Hepatocyte (in vitro differentiated cells): ENCODE measurements at regions not wholly inside any gene's neighbourhood (a gene's known extent, or its start where the extent isn't known, plus 50 kb on each side); places are given as distances from the start of the nearest gene placed in this dataset.

ENCODE experiments used
- DNase-seq: peaks from one replicate; pipeline ENCODE4 v3.0.0-alpha.2; 2016; ENCODE audit warnings: low spot score
- H2AFZ ChIP-seq: fragments of 200-600 bp; sonication (generic); 2 replicates; pipeline ENCODE4 v1.6.0; 2016; ENCODE audit warnings: antibody characterized with exemption, mild to moderate bottlenecking
- H3K27ac ChIP-seq: fragments of 200-600 bp; sonication (generic); 2 replicates; pipeline ENCODE4 v1.5.1; 2016; ENCODE audit warnings: mild to moderate bottlenecking
- H3K27me3 ChIP-seq: fragments of 200-600 bp; sonication (generic); 2 replicates; pipeline ENCODE4 v1.6.1; 2016
- H3K36me3 ChIP-seq: fragments of 200-600 bp; sonication (generic); replicated peaks from 2 replicates; pipeline ENCODE4 v1.5.1; 2016; ENCODE audit warnings: low read depth; ENCODE audit not compliant: insufficient read depth
- H3K4me1 ChIP-seq: fragments of 200-600 bp; sonication (generic); 2 replicates; pipeline ENCODE4 v1.5.1; 2016; ENCODE audit warnings: mild to moderate bottlenecking, moderate library complexity; ENCODE audit not compliant: insufficient read depth
- H3K4me2 ChIP-seq: fragments of 200-600 bp; sonication (generic); 2 replicates; pipeline ENCODE4 v1.6.0; 2016
- H3K4me3 ChIP-seq: fragments of 200-600 bp; sonication (generic); 2 replicates; pipeline ENCODE4 v1.5.1; 2016; ENCODE audit warnings: mild to moderate bottlenecking
- H3K79me2 ChIP-seq: fragments of 200-600 bp; sonication (generic); 2 replicates; pipeline ENCODE4 v1.6.0; 2017; ENCODE audit warnings: mild to moderate bottlenecking
- H3K9me2 ChIP-seq: fragments of 200-600 bp; sonication (generic); replicated peaks from 2 replicates; pipeline ENCODE4 v1.6.0; 2017; ENCODE audit warnings: mild to moderate bottlenecking; ENCODE audit not compliant: insufficient read depth
- H3K9me3 ChIP-seq: fragments of 200-600 bp; sonication (generic); 2 replicates; pipeline ENCODE4 v1.5.1; 2016; ENCODE audit warnings: low read depth, mild to moderate bottlenecking
- H4K20me1 ChIP-seq: fragments of 200-600 bp; sonication (generic); 2 replicates; pipeline ENCODE4 v1.6.0; 2016; ENCODE audit warnings: mild to moderate bottlenecking; ENCODE audit not compliant: insufficient read depth, poor library complexity, severe bottlenecking
- EZH2 ChIP-seq: fragments of 200-600 bp; sonication (generic); IDR thresholded peaks from 2 replicates; pipeline ENCODE4 v1.6.1; 2016; ENCODE audit warnings: antibody characterized with exemption, mild to moderate bottlenecking, borderline replicate concordance
- EZH2phosphoT487 ChIP-seq: fragments of 200-600 bp; sonication (generic); IDR thresholded peaks from one replicate; pipeline ENCODE4 v1.6.1; 2018; ENCODE audit warnings: antibody characterized with exemption, mild to moderate bottlenecking, low read depth, moderate library complexity; ENCODE audit not compliant: unreplicated experiment, severe bottlenecking
- WGBS: methylation state at CpG from one replicate; pipeline ENCODE4 v1.1.6; 2016; ENCODE audit warnings: low lambda C conversion rate; ENCODE audit errors: missing lambda C conversion rate; 5-methylcytosine and 5-hydroxymethylcytosine counted together
- TF ChIP-seq, protein P1 (sequence below): fragments of 200-600 bp; sonication (generic); IDR thresholded peaks from 2 replicates; pipeline ENCODE4 v1.5.1; 2016; ENCODE audit warnings: antibody characterized with exemption, mild to moderate bottlenecking; ENCODE audit not compliant: poor library complexity

DNA sequence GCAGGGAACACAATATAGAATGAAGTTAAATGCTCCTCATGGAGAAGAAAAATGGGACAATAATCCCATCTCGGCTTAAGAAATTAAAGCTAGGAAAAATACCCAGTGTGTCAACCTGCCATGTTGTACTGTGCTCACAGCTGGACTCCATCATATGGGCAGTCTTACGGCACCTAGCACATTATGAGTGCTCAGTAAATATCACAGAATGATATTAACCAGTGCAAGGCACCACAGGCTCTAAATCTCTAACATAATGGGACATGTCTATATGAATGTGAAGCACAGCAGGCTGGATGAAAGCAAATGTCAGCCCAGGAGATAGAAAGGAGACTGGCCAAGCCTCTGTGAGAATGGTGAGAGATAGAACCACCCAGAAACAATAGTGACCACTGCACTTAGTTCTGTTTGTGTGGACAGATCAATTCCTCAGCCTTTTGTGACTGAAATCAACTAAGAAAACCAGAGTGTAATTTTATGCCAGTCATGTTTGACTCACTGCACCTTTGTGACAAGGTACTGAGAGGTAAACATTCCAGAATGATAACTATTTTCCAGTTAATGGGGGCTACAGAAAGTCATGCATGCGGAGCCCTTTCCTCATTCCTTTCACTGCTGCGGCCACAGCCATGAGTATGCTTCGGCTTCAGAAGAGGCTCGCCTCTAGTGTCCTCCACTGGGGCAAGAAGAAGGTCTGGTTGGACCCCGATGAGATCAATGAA lies 140.4 kb upstream of the CDH6 start:
- Histone ChIP-seq H3K9me3 (no peaks in the 10 kb centered on the region), H2AFZ (no peak overlapping the region), H3K36me3 (no peaks in the 10 kb centered on the region), H4K20me1 (no peaks in the 10 kb centered on the region), H3K27ac (peak overlapping the region; percentile 51), H3K79me2 (no peaks in the 10 kb centered on the region), H3K4me1 (peaks cover 4% of the 10 kb centered on the region), H3K4me2 (no peak overlapping the region), H3K9me2 (no peaks in the 10 kb centered on the region), H3K4me3 (no peak overlapping the region), H3K27me3 (no peaks in the 10 kb centered on the region)
- 83% methylated on average over 7 of the region's 7 CpGs for WGBS
- TF ChIP-seq, protein P1, sequence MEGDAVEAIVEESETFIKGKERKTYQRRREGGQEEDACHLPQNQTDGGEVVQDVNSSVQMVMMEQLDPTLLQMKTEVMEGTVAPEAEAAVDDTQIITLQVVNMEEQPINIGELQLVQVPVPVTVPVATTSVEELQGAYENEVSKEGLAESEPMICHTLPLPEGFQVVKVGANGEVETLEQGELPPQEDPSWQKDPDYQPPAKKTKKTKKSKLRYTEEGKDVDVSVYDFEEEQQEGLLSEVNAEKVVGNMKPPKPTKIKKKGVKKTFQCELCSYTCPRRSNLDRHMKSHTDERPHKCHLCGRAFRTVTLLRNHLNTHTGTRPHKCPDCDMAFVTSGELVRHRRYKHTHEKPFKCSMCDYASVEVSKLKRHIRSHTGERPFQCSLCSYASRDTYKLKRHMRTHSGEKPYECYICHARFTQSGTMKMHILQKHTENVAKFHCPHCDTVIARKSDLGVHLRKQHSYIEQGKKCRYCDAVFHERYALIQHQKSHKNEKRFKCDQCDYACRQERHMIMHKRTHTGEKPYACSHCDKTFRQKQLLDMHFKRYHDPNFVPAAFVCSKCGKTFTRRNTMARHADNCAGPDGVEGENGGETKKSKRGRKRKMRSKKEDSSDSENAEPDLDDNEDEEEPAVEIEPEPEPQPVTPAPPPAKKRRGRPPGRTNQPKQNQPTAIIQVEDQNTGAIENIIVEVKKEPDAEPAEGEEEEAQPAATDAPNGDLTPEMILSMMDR: no peak
- TF ChIP-seq EZH2 (no peak), EZH2phosphoT487 (no peak)
- no peak for DNase-seq

DNA sequence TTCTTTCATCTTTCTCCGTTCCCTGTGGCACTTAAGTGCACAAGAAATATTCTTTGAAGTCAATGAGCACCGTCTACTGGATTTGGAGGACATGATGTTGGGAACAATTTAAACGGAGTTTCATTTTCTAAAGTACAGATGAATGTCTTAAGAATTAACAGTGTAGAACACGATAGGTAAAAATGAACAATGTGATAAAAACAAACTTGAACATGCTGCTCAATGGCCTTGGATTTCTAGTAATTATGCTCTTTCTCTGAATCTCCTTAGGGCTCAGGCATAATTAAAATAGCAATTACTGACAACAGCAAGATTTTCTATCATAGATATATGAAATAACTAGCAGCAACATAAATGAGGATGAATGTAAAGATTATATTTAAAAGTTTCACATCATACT lies 142.2 kb upstream of the CDH6 start:
- Histone ChIP-seq H3K4me2 (no peak overlapping the region), H3K4me3 (no peak overlapping the region), H3K9me3 (no peaks in the 10 kb centered on the region), H3K4me1 (peaks cover 4% of the 10 kb centered on the region), H4K20me1 (no peaks in the 10 kb centered on the region), H2AFZ (no peak overlapping the region), H3K27ac (no peak overlapping the region), H3K9me2 (no peaks in the 10 kb centered on the region), H3K79me2 (no peaks in the 10 kb centered on the region), H3K36me3 (no peaks in the 10 kb centered on the region), H3K27me3 (no peaks in the 10 kb centered on the region)
- WGBS: 79% methylated on average over 4 of the region's 4 CpGs
- DNase-seq: no peak
- TF ChIP-seq EZH2 (no peak), EZH2phosphoT487 (no peak)
- TF ChIP-seq, protein P1: no peak

DNA sequence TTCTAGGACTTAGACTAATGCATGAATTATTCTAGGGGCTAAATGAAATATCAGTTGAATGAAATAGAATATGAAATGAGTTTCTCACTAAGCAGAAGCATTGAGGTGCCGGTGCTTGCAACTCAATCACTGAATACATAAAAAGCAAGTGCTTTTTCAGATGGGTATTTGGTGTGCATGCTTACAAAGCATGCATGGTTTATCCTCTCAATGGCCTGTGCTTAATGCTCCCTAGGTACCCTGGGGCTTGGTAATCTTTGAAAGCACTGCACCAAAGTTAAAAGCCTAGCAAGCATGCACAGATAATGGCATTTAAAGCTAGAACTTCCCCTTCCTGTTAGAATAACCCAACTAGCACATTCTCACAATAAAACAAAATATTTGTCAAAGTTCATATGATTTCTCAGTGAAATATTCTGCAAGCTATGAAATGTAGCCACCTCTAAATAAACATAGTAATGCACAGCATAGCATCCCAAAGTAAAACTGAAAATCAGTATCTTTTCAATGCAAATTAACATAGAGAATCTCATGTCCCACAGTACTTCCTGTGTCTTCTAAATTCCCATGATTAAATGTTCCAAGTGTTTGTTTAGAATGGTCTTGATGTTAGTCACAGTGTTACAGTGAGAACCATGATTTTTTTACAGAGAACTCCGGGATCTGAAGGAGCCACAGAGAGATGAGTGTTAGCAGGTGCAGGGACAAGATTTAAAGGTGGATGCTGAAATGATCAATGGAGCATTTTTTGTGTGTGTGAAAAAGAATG lies 143.4 kb upstream of the CDH6 start:
- H3K36me3 ChIP-seq: no peaks in the 10 kb centered on the region
- H3K9me3 ChIP-seq: no peaks in the 10 kb centered on the region
- peaks cover 4% of the 10 kb centered on the region for H3K4me1 ChIP-seq
- no peak overlapping the region for H2AFZ ChIP-seq
- H3K4me3 ChIP-seq: no peak overlapping the region
- no peaks in the 10 kb centered on the region for H3K9me2 ChIP-seq
- TF ChIP-seq EZH2phosphoT487 (no peak), EZH2 (no peak)
- TF ChIP-seq, protein P1: no peak
- H3K27me3 ChIP-seq: no peaks in the 10 kb centered on the region
- DNase-seq: no peak
- no peak overlapping the region for H3K4me2 ChIP-seq
- H4K20me1 ChIP-seq: no peaks in the 10 kb centered on the region
- H3K79me2 ChIP-seq: no peaks in the 10 kb centered on the region
- no peak overlapping the region for H3K27ac ChIP-seq
- WGBS: 68% methylated on average over 2 of the region's 2 CpGs
